Renal cortical epithelial cell (primary cell): ENCODE measurements at regions not wholly inside any gene's neighbourhood (a gene's known extent, or its start where the extent isn't known, plus 50 kb on each side); places are given as distances from the start of the nearest gene placed in this dataset.
"Not testable (repeated sequence)": the region's sequence is repeated elsewhere in the genome, so short reads cannot be mapped to it uniquely, and the experiment has no call there.

Experiments used
- DNase-seq: peaks from one replicate; pipeline ENCODE4 v3.0.0-alpha.2; 2011; ENCODE audit warnings: low read depth

- not testable (repeated sequence) for DNase-seq
Measured at GRCh38 chr11:92027136-92027535, 197.5 kb upstream of the FAT3 start.

GRCh38 chr11:92026664-92027063, 198.0 kb upstream of the FAT3 start:
- DNase-seq: no peak

- no peak for DNase-seq
Measured at GRCh38 chr11:92024788-92025187, 199.8 kb upstream of the FAT3 start.

- no peak for DNase-seq
Measured at GRCh38 chr11:92022499-92022898, 202.1 kb upstream of the FAT3 start.

GRCh38 chr11:92018332-92018731, 206.3 kb upstream of the FAT3 start:
- DNase-seq: no peak

- DNase-seq: no peak
Measured at GRCh38 chr11:92008249-92008648, 216.4 kb upstream of the FAT3 start.

GRCh38 chr11:92002568-92002967, 222.1 kb upstream of the FAT3 start:
- DNase-seq: no peak

GRCh38 chr11:91998481-91998880, 226.1 kb upstream of the FAT3 start:
- no peak for DNase-seq

- no peak for DNase-seq
Measured at GRCh38 chr11:91997226-91997625, 227.4 kb upstream of the FAT3 start.

GRCh38 chr11:91996526-91996925, 228.1 kb upstream of the FAT3 start:
- no peak for DNase-seq

GRCh38 chr11:91988443-91988842, 236.2 kb upstream of the FAT3 start:
- DNase-seq: not testable (repeated sequence)

GRCh38 chr11:91986218-91986617, 238.4 kb upstream of the FAT3 start:
- DNase-seq: no peak

- DNase-seq: no peak
Measured at GRCh38 chr11:91984033-91984584, 240.5 kb upstream of the FAT3 start.

GRCh38 chr11:91981995-91982394, 242.6 kb upstream of the FAT3 start:
- peak; percentile 100 for DNase-seq

- no peak for DNase-seq
Measured at GRCh38 chr11:91979775-91980174, 244.8 kb upstream of the FAT3 start.

- DNase-seq: peak; percentile 94
Measured at GRCh38 chr11:91978747-91979146, 245.9 kb upstream of the FAT3 start.

GRCh38 chr11:91972665-91973266, 251.9 kb upstream of the FAT3 start:
- DNase-seq: peak; percentile 92

- DNase-seq: no peak
Measured at GRCh38 chr11:91970624-91971023, 254.0 kb upstream of the FAT3 start.

- DNase-seq: no peak
Measured at GRCh38 chr11:91969486-91969885, 255.1 kb upstream of the FAT3 start.

GRCh38 chr11:91967691-91968045, 256.9 kb upstream of the FAT3 start:
- no peak for DNase-seq

GRCh38 chr11:91967026-91967690, 257.5 kb upstream of the FAT3 start:
- peak; percentile 51 for DNase-seq

GRCh38 chr11:91966368-91966767, 258.2 kb upstream of the FAT3 start:
- no peak for DNase-seq

- DNase-seq: no peak
Measured at GRCh38 chr11:91960770-91961169, 263.8 kb upstream of the FAT3 start.

GRCh38 chr11:91959411-91959810, 265.2 kb upstream of the FAT3 start:
- DNase-seq: no peak
